ENCODE measurements at regions not wholly inside any gene's neighbourhood (a gene's known extent, or its start where the extent isn't known, plus 50 kb on each side); places are given as distances from the start of the nearest gene placed in this dataset.

DNA sequence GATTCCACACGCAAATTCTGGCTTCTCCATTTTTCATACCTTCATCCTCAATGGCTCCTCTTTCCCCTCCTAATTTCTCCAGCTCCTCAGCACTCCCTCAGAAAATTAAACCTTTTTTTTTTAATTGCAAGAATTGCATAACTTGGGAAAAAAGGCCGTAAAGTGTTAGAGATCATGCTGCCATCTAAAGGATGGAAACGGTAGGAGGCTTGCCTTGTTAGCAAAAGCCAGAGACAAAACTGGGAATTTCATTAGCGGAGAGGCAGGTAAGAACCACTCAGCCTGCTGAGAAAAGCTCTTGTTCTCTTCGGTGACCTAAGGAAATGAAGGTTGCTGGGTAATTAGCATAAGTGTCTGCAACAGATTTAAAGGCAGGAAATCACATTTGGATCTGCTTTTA lies 204.3 kb downstream of the AEBP2 start:
- peaks cover 0 to 2% of the 10 kb centered on the region in 2 donors for H3K9me3 ChIP-seq (replicated peaks in 1 of 2; ENCODE audit: control insufficient read depth in 2 of 2, insufficient read depth in 1 of 2, low read depth in 1 of 2, low read length in 2 of 2)
- no CpG with 5 or more reads among the region's 5 CpGs for WGBS, 2 donors (ENCODE audit: extremely low coverage in 2 of 2, insufficient read length in 2 of 2, insufficient replicate concordance in 1 of 2)
- no peak overlapping the region for H3K23ac ChIP-seq (ENCODE audit: low read depth, low read length, poor library complexity)
- no peaks in the 10 kb centered on the region for H3K27me3 ChIP-seq (ENCODE audit: control insufficient read depth in 3 of 3, insufficient read depth in 3 of 3, low read depth in 1 of 3, low read length in 3 of 3)
- H3K4me1 ChIP-seq (ENCODE audit: control insufficient read depth in 2 of 2, insufficient read depth in 1 of 2, low read depth in 1 of 2, low read length in 2 of 2): peaks cover 0 to 3% of the 10 kb centered on the region in 2 donors
- no peak overlapping the region for H3K18ac ChIP-seq (ENCODE audit: low read length)
- no peak overlapping the region for H3K14ac ChIP-seq (ENCODE audit: low read length)
- no peak overlapping the region for H3K4me2 ChIP-seq (ENCODE audit: insufficient read depth, low read length, poor library complexity, severe bottlenecking)
- H3K4ac ChIP-seq (ENCODE audit: low read length): no peak overlapping the region
- H4K91ac ChIP-seq (ENCODE audit: low read depth, low read length, poor library complexity): no peak overlapping the region
- H2BK12ac ChIP-seq (ENCODE audit: low read length): no peak overlapping the region
- H2AK5ac ChIP-seq (ENCODE audit: low read depth, low read length): no peak overlapping the region
- peak overlapping the region; percentile 62 for H2AFZ ChIP-seq (ENCODE audit: low read length)
- H3K79me1 ChIP-seq (ENCODE audit: low read depth, low read length): no peaks in the 10 kb centered on the region
- DNase-seq (ENCODE audit: low spot score): peak; percentile 41
- H3K27ac ChIP-seq (replicated peaks; ENCODE audit: low read length): no peak overlapping the region
- no peak overlapping the region for H3K9ac ChIP-seq (ENCODE audit: low read depth, low read length, poor library complexity)
- no peaks in the 10 kb centered on the region for H3K36me3 ChIP-seq (replicated peaks in 1 of 2; ENCODE audit: control insufficient read depth in 2 of 2, insufficient read depth in 2 of 2, low read length in 2 of 2)
- H2BK120ac ChIP-seq (ENCODE audit: low read depth, low read length): no peak overlapping the region
- H2BK5ac ChIP-seq (ENCODE audit: low read length): no peak overlapping the region
- no peak overlapping the region for H3K4me3 ChIP-seq (ENCODE audit: low read length in 2 of 2)
- no peak overlapping the region for H4K8ac ChIP-seq (ENCODE audit: low read depth, low read length)
- H2BK15ac ChIP-seq (ENCODE audit: low read length): no peak overlapping the region

DNA sequence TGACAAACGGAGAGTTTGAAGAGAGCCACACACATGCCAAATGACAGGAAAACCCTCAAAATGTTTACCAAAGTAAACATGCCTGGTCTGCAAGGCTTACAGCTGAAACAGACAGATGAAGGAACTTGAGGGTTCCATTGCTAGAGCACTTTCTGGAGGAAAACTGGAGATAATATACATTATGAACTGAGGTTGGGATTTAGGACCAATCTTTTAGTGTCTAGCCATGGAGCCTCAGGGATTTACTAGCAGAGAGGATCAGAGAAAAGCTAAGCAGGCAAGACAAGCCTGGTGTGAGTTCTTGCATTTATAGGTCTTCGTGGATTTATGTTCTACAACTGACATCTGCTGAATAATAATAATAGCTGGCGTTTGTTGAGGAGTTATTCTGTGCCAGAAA lies 205.3 kb downstream of the AEBP2 start:
- H3K14ac ChIP-seq (ENCODE audit: low read length): no peak overlapping the region
- no peaks in the 10 kb centered on the region for H3K4me1 ChIP-seq (ENCODE audit: control insufficient read depth in 2 of 2, insufficient read depth in 1 of 2, low read depth in 1 of 2, low read length in 2 of 2)
- H3K18ac ChIP-seq (ENCODE audit: low read length): no peak overlapping the region
- no peak overlapping the region for H3K9ac ChIP-seq (ENCODE audit: low read depth, low read length, poor library complexity)
- H3K36me3 ChIP-seq (replicated peaks in 1 of 2; ENCODE audit: control insufficient read depth in 2 of 2, insufficient read depth in 2 of 2, low read length in 2 of 2): no peaks in the 10 kb centered on the region
- H3K4me3 ChIP-seq (ENCODE audit: low read length in 2 of 2): no peak overlapping the region
- H3K9me3 ChIP-seq (replicated peaks in 1 of 2; ENCODE audit: control insufficient read depth in 2 of 2, insufficient read depth in 1 of 2, low read depth in 1 of 2, low read length in 2 of 2): peaks cover 0 to 2% of the 10 kb centered on the region in 2 donors
- no peak overlapping the region for H2BK5ac ChIP-seq (ENCODE audit: low read length)
- H3K4me2 ChIP-seq (ENCODE audit: insufficient read depth, low read length, poor library complexity, severe bottlenecking): no peak overlapping the region
- H2AFZ ChIP-seq (ENCODE audit: low read length): no peak overlapping the region
- WGBS, 2 donors (ENCODE audit: extremely low coverage in 2 of 2, insufficient read length in 2 of 2, insufficient replicate concordance in 1 of 2): no CpG with 5 or more reads among the region's 3 CpGs
- H3K79me1 ChIP-seq (ENCODE audit: low read depth, low read length): no peaks in the 10 kb centered on the region
- H3K4ac ChIP-seq (ENCODE audit: low read length): no peak overlapping the region
- no peak overlapping the region for H2BK120ac ChIP-seq (ENCODE audit: low read depth, low read length)
- no peaks in the 10 kb centered on the region for H3K27me3 ChIP-seq (ENCODE audit: control insufficient read depth in 3 of 3, insufficient read depth in 3 of 3, low read depth in 1 of 3, low read length in 3 of 3)
- DNase-seq (ENCODE audit: low spot score): no peak
- H3K23ac ChIP-seq (ENCODE audit: low read depth, low read length, poor library complexity): no peak overlapping the region
- no peak overlapping the region for H4K8ac ChIP-seq (ENCODE audit: low read depth, low read length)
- no peak overlapping the region for H4K91ac ChIP-seq (ENCODE audit: low read depth, low read length, poor library complexity)
- H3K27ac ChIP-seq (replicated peaks; ENCODE audit: low read length): no peak overlapping the region
- no peak overlapping the region for H2AK5ac ChIP-seq (ENCODE audit: low read depth, low read length)
- no peak overlapping the region for H2BK15ac ChIP-seq (ENCODE audit: low read length)
- no peak overlapping the region for H2BK12ac ChIP-seq (ENCODE audit: low read length)

DNA sequence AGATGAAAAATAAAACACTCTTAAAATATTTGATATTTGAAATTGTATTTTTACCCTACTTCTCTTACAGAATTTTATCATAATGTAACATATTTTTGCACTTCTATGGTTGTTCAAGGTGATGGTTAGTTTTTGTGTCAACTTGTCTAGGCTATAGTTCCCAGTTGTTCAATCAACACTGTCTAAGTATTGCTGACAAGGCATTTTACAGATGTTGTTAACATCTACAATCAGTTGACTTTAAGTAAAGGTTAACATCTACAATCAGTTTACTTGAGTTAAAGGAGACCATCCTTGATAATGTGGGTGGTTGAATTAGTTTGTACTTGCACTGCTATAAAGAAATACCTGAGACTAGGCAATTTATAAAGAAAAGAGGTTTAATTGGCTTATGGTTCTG lies 206.5 kb downstream of the AEBP2 start:
- no peak overlapping the region for H4K91ac ChIP-seq (ENCODE audit: low read depth, low read length, poor library complexity)
- H2BK120ac ChIP-seq (ENCODE audit: low read depth, low read length): no peak overlapping the region
- H3K79me1 ChIP-seq (ENCODE audit: low read depth, low read length): no peaks in the 10 kb centered on the region
- H3K23ac ChIP-seq (ENCODE audit: low read depth, low read length, poor library complexity): no peak overlapping the region
- no peak overlapping the region for H3K27ac ChIP-seq (replicated peaks; ENCODE audit: low read length)
- no peaks in the 10 kb centered on the region for H3K36me3 ChIP-seq (replicated peaks in 1 of 2; ENCODE audit: control insufficient read depth in 2 of 2, insufficient read depth in 2 of 2, low read length in 2 of 2)
- no peak overlapping the region for H3K4me2 ChIP-seq (ENCODE audit: insufficient read depth, low read length, poor library complexity, severe bottlenecking)
- H4K8ac ChIP-seq (ENCODE audit: low read depth, low read length): no peak overlapping the region
- H2AFZ ChIP-seq (ENCODE audit: low read length): no peak overlapping the region
- no peak overlapping the region for H2BK5ac ChIP-seq (ENCODE audit: low read length)
- H3K4ac ChIP-seq (ENCODE audit: low read length): no peak overlapping the region
- H2AK5ac ChIP-seq (ENCODE audit: low read depth, low read length): no peak overlapping the region
- no peak overlapping the region for H2BK12ac ChIP-seq (ENCODE audit: low read length)
- no peak for DNase-seq (ENCODE audit: low spot score)
- no peak overlapping the region for H3K9ac ChIP-seq (ENCODE audit: low read depth, low read length, poor library complexity)
- H3K18ac ChIP-seq (ENCODE audit: low read length): no peak overlapping the region
- H3K27me3 ChIP-seq (ENCODE audit: control insufficient read depth in 3 of 3, insufficient read depth in 3 of 3, low read depth in 1 of 3, low read length in 3 of 3): no peaks in the 10 kb centered on the region
- H3K9me3 ChIP-seq (replicated peaks in 1 of 2; ENCODE audit: control insufficient read depth in 2 of 2, insufficient read depth in 1 of 2, low read depth in 1 of 2, low read length in 2 of 2): peaks cover 0 to 2% of the 10 kb centered on the region in 2 donors
- H3K4me3 ChIP-seq (ENCODE audit: low read length in 2 of 2): no peak overlapping the region
- no peaks in the 10 kb centered on the region for H3K4me1 ChIP-seq (ENCODE audit: control insufficient read depth in 2 of 2, insufficient read depth in 1 of 2, low read depth in 1 of 2, low read length in 2 of 2)
- no peak overlapping the region for H3K14ac ChIP-seq (ENCODE audit: low read length)
- no peak overlapping the region for H2BK15ac ChIP-seq (ENCODE audit: low read length)

DNA sequence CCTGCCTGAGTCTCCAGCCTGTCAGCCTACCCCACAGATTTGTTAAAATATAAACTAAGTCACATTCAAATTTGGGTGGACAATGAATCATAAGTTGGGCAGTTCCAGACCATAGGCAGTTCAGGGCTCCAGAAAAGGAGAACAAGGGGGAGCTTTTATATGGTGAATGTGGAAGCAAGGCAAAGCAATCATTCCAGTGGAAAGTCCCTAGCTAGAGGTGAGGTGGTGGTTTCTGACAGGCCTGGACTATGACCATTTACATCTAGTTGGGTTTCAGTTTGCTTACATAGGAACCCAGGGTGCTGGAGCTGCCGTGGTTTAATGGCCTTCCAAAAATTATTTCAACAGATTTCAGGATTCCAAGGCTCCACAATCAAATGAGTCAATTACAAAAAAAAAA lies 207.3 kb downstream of the AEBP2 start:
- Histone ChIP-seq H3K9ac (ENCODE audit: low read depth, low read length, poor library complexity) (no peak overlapping the region), H2BK120ac (ENCODE audit: low read depth, low read length) (no peak overlapping the region), H3K23ac (ENCODE audit: low read depth, low read length, poor library complexity) (no peak overlapping the region), H2AFZ (ENCODE audit: low read length) (no peak overlapping the region), H3K14ac (ENCODE audit: low read length) (no peak overlapping the region), H4K91ac (ENCODE audit: low read depth, low read length, poor library complexity) (no peak overlapping the region), H3K4me3 (ENCODE audit: low read length in 2 of 2) (no peak overlapping the region), H3K27ac (replicated peaks; ENCODE audit: low read length) (no peak overlapping the region), H2AK5ac (ENCODE audit: low read depth, low read length) (no peak overlapping the region), H2BK5ac (ENCODE audit: low read length) (no peak overlapping the region), H3K36me3 (replicated peaks in 1 of 2; ENCODE audit: control insufficient read depth in 2 of 2, insufficient read depth in 2 of 2, low read length in 2 of 2) (no peaks in the 10 kb centered on the region), H3K27me3 (ENCODE audit: control insufficient read depth in 3 of 3, insufficient read depth in 3 of 3, low read depth in 1 of 3, low read length in 3 of 3) (no peaks in the 10 kb centered on the region), H3K18ac (ENCODE audit: low read length) (no peak overlapping the region), H4K8ac (ENCODE audit: low read depth, low read length) (no peak overlapping the region), H3K79me1 (ENCODE audit: low read depth, low read length) (no peaks in the 10 kb centered on the region), H3K4ac (ENCODE audit: low read length) (no peak overlapping the region), H3K4me1 (ENCODE audit: control insufficient read depth in 2 of 2, insufficient read depth in 1 of 2, low read depth in 1 of 2, low read length in 2 of 2) (no peaks in the 10 kb centered on the region), H3K9me3 (replicated peaks in 1 of 2; ENCODE audit: control insufficient read depth in 2 of 2, insufficient read depth in 1 of 2, low read depth in 1 of 2, low read length in 2 of 2) (peaks cover 0 to 2% of the 10 kb centered on the region in 2 donors), H2BK15ac (ENCODE audit: low read length) (no peak overlapping the region), H3K4me2 (ENCODE audit: insufficient read depth, low read length, poor library complexity, severe bottlenecking) (no peak overlapping the region), H2BK12ac (ENCODE audit: low read length) (no peak overlapping the region)
- no CpG with 5 or more reads among the region's 1 CpG for WGBS, 2 donors (ENCODE audit: extremely low coverage in 2 of 2, insufficient read length in 2 of 2, insufficient replicate concordance in 1 of 2)
- DNase-seq (ENCODE audit: low spot score): no peak
